ENCODE measurements at regions not wholly inside any gene's neighbourhood (a gene's known extent, or its start where the extent isn't known, plus 50 kb on each side); places are given as distances from the start of the nearest gene placed in this dataset.

DNA sequence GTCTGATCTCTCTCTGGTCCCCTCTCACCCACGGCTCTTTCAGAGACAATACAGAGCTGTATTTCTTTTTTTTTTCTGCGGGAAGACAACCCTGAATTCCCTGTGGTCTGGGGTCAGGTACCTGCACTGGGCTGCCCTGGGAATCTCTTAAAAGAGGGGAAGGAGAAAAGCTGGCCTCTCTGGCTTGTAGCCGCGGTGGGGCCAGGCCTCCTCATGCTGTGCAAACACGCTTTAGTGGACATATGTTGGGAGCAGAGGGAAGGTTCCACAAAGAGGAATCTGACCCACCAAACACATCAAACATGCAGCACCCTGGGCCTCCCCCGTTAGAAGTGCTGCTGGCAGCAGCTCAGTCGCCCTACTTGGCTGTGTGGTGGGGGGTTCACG, 143.7 kb upstream of the ZFHX3 start:
- no peak for DNase-seq (ENCODE audit: low read depth)

GRCh38 chr16:73190688-73191659, 143.0 kb upstream of the ZFHX3 start:
- DNase-seq (ENCODE audit: low read depth), result no peak

DNA sequence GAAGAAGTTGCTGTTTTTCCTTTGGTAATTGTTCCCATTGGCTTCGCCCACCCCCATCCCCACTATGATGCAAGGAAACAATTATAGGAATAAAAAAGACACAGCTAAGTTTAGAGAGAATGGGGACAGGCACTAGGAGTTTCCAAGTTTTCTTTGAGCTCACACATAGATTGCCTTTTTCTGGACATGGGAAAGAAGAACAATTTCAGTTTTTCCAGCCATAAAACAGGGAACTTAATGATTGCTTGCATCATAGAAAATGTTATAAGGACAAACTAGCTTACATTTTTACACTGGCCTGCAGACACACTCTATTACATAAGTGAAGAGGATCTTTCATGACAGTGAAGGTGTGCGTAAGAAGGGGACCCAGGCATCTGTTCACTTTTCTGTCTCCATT, 142.3 kb upstream of the ZFHX3 start:
- DNase-seq (ENCODE audit: low read depth), result no peak

GRCh38 chr16:73189136-73189535, 141.2 kb upstream of the ZFHX3 start:
- no peak for DNase-seq (ENCODE audit: low read depth)

- DNase-seq (ENCODE audit: low read depth), result no peak
These were observed 139.0 kb upstream of the ZFHX3 start for GRCh38 chr16:73186752-73187601.

GRCh38 chr16:73185737-73186136, 137.8 kb upstream of the ZFHX3 start:
- no peak for DNase-seq (ENCODE audit: low read depth)

GRCh38 chr16:73183611-73184092, 135.7 kb upstream of the ZFHX3 start:
- no peak for DNase-seq (ENCODE audit: low read depth)

DNA sequence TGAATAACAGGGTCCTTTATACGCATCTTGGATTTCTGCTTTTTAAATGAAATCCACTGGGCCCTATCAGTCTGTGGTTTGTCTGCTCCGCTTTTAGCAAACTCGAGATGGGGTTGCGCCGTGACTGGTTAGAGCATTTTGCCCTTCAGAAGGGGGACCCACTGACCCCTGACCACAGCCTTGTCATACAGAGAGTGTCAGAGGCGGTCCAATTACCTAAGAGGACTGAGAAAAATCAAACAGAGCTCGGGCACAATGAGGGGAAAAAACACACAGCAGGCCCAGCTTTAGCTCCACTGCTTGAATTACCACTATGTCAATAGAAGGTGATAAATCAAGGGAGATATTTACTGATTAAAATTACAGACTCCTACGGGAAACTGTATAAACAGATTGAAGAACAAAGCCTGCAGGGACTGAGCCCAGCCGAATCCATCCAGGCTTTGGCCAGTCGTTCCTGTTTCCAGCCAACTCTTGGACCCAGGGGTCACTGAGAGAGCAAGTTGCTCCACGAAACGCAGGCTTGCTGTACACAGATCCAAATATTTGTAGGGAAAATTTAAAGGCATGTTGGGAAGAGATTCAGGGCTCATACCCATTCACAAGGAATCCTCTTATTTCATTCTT, 131.9 kb upstream of the ZFHX3 start:
- no peak for DNase-seq (ENCODE audit: low read depth)

DNA sequence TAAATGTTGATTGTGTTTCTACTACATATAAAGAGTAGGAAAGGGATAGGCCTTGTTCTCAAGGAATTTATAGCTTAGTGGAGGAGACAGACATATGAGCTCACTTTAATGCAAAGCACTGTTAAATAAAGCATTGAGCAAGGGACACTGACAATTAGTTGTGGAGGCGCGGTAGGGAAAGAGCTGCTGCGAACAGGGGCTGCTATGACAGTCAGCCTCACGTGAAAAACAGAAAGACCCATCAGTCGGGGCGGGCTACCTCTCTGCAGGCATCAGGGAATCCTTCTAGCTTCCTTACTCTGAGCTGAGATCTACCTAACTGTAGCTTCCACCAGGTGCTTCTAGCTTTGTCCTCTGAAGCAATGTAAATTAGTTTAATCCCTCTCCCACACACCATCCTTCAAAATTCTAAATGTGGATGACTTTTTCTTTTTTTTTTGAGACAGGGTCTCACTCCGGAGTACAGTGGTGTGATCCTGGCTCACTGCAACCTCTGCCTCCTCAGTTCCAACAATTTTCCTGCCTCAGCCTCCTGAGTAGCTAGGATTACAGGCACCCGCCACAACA, 129.9 kb upstream of the ZFHX3 start:
- no peak for DNase-seq (ENCODE audit: low read depth)

DNA sequence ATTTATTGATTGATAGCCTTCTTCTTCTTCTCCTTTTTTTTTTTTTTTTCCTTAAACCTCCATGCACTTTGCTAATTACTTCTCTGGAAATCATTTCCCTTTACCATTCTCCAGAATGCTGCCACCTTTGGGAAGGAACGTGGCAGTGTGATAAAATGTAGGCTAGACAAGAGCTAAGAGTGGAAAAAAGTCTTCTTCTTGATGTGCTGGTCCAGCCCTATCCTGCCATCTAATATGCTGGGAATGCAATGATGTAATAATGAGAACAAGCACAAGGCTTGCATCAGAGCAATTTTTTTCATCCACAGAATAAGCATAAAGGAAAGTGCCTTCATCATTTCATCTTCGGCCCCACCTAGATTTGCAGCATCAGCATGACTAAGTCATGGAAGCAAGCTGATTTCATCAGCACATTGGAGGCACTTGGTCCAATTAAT, 128.7 kb upstream of the ZFHX3 start:
- DNase-seq (ENCODE audit: low read depth), result peak; percentile 55

GRCh38 chr16:73172973-73173709, 125.2 kb upstream of the ZFHX3 start:
- peak; percentile 35 for DNase-seq (ENCODE audit: low read depth)

DNA sequence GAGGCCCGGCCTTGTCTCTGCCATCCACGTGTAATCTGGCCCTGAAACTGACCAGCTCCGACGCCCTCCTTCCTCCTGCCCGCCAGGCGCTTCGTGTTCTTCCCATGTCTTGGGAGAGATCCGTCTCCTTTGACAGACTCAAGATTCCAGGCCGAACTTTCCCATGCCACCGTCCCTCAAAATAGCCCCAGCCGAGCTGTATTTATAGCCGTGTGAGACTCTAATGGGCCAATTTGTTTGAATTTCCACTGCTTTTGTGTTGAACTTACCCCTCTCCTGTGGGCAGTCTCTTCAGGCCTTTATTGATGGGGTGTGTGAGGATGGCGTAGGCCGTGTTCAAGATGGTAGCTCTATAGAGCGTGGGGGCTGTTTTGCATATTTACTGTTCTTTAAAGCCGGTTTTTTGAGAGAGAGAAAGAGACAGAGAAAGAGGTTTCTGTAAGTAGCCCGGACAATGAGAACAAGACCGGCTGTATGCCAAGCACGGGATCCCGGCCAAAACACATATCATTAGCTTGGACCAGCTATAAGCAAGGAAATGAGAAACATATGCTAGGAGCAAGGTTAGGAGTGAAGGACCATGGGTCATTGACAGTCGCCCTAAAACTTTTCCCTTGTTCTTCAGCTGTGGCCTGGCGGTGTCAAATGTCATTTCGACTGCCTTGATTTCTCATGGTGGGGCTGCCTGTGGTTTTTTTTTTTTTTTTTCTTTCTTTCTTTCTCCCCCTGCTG, 124.5 kb upstream of the ZFHX3 start:
- peak; percentile 98 for DNase-seq (ENCODE audit: low read depth)

- no peak for DNase-seq (ENCODE audit: low read depth)
These were observed 123.9 kb upstream of the ZFHX3 start for GRCh38 chr16:73171901-73172240.

- peak; percentile 22 for DNase-seq (ENCODE audit: low read depth)
These were observed 123.5 kb upstream of the ZFHX3 start for GRCh38 chr16:73171380-73171779.

- peak; percentile 48 for DNase-seq (ENCODE audit: low read depth)
These were observed 122.7 kb upstream of the ZFHX3 start for GRCh38 chr16:73170612-73171038.

DNA sequence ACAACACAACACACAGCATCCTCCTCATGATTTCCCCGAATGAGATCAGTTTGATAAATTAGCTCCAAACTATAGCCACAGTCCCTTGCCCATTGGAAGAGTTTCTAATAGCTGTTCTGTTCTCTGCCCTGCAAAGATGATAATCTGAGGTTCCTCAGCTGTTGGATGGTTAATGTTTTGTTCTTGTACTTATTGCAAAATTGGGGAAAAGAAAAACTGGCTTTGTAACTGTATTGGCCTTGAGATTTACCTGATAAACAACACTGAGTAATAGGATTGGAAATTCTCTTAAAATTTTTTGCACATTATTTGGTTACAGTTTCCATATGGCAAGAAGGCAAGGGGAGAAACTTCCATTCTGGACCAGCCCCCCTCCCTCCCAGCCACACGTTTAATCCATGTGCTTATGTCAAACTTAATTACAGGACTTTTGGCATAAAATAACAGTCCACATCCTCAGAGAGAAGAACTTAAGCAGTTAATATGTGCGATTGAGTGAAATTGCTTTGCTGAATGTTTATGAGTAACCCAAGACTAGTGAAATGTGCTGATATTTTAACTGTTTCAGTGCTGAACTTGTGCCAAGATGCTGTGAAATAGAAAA, 119.1 kb upstream of the ZFHX3 start:
- no peak for DNase-seq (ENCODE audit: low read depth)

DNA sequence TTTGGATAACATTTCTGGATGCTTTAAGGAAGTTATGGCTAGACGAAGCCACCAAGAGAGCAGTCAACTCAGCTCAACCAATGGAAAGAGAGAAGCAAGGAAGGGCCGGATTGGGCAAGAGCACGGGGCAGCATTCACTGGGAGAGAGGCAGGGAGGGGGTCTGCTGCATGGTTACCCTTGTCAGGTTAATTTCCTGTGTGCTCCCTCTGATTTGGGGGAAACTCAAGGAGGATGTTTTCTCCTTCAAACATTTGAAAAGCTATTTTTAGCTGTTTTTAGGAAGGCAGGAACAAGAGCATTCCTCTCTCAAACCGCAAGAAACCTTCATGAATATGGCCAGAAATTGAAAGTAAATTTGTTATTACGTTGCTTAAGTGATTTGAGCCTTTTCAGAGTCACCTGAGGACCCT, 118.5 kb upstream of the ZFHX3 start:
- DNase-seq (ENCODE audit: low read depth), result peak; percentile 27

DNA sequence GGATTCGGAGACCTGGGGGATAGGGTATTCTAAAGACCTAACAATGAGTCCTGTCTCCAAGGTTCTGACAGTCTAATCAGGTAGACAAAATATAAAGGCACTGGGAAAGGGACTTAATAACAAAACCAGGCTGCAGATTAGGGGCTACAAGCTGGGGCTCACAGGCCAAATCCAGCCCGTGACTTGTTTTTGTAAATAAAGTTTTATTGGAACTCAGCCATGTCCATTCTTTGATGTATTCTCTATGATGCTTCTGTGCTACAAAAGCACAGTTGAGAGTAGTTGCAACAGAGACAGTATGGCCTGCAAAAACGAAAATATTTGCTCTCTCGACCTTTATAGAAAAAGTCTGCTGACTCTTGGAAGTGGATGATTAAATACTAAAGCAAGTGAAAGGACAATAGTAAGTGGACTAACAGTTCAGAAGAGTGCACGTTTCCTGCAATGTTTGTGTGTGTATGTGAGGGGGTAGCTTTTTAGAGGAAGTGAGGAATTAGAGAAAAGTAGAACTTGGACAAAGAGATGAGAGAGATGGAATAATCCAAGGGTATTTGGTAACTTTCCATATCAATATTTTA, 115.4 kb upstream of the ZFHX3 start:
- no peak for DNase-seq (ENCODE audit: low read depth)

GRCh38 chr16:73161977-73162376, 114.0 kb upstream of the ZFHX3 start:
- DNase-seq (ENCODE audit: low read depth), result no peak

GRCh38 chr16:73159296-73159695, 111.4 kb upstream of the ZFHX3 start:
- DNase-seq (ENCODE audit: low read depth), result no peak
